ENCODE measurements at regions not wholly inside any gene's neighbourhood (a gene's known extent, or its start where the extent isn't known, plus 50 kb on each side); places are given as distances from the start of the nearest gene placed in this dataset.
A peak's percentile ranks its signal among the peaks of the same experiment; 100 is the strongest.

- ATAC-seq (no peak), DNase-seq (no peak)
- Mint-ChIP-seq H3K4me1 (peaks cover 35% of the 10 kb centered on the region), H3K9me3 (no peaks in the 10 kb centered on the region), H3K27ac (no peak overlapping the region), H3K4me3 (no peak overlapping the region), H3K27me3 (no peaks in the 10 kb centered on the region)
These were observed 58.4 kb downstream of the SLC25A47 start for GRCh38 chr14:100381395-100382105.

GRCh38 chr14:100382106-100382455 lies 58.9 kb downstream of the SLC25A47 start:
- H3K27ac Mint-ChIP-seq = no peak overlapping the region
- no peaks in the 10 kb centered on the region for H3K27me3 Mint-ChIP-seq
- ATAC-seq (no peak), DNase-seq (no peak)
- H3K9me3 Mint-ChIP-seq = no peaks in the 10 kb centered on the region
- no peak overlapping the region for H3K4me3 Mint-ChIP-seq
- peaks cover 29% of the 10 kb centered on the region for H3K4me1 Mint-ChIP-seq

DNA sequence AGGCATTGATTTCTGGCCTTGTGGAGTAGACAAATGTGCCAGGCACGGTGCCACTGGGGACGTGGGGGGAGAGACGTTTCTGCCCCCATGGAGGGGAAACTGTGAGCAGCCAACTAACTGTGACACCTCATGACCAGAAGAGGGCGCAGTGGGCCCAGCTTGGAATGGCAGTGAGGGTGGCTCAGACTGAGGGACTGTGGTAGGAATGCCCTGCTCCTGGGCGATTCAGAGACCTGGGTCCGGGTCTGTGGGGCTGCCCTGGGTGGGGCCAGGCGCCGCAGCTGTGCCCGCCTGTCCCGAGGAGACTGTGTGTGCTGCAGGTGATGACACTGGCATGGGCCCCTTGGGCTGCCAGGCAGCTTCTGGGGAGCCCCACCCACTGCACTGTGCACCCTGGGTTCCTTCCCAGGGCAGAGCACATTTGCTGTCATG lies 60.6 kb downstream of the SLC25A47 start:
- peak; percentile 90 for ATAC-seq
- Mint-ChIP-seq H3K27ac (peak overlapping the region in 1 of 2 donors; percentile 88), H3K27me3 (no peaks in the 10 kb centered on the region), H3K4me3 (no peak overlapping the region), H3K9me3 (no peaks in the 10 kb centered on the region), H3K4me1 (peaks cover 28% of the 10 kb centered on the region)
- peak; percentile 57 to 58 for DNase-seq

GRCh38 chr14:100384277-100384676 lies 61.1 kb downstream of the SLC25A47 start:
- Mint-ChIP-seq H3K4me3 (no peak overlapping the region), H3K27me3 (no peaks in the 10 kb centered on the region), H3K9me3 (no peaks in the 10 kb centered on the region), H3K4me1 (peaks cover 29% of the 10 kb centered on the region), H3K27ac (peak overlapping the region in 1 of 2 donors; percentile 92)
- ATAC-seq = no peak
- no peak for DNase-seq

DNA sequence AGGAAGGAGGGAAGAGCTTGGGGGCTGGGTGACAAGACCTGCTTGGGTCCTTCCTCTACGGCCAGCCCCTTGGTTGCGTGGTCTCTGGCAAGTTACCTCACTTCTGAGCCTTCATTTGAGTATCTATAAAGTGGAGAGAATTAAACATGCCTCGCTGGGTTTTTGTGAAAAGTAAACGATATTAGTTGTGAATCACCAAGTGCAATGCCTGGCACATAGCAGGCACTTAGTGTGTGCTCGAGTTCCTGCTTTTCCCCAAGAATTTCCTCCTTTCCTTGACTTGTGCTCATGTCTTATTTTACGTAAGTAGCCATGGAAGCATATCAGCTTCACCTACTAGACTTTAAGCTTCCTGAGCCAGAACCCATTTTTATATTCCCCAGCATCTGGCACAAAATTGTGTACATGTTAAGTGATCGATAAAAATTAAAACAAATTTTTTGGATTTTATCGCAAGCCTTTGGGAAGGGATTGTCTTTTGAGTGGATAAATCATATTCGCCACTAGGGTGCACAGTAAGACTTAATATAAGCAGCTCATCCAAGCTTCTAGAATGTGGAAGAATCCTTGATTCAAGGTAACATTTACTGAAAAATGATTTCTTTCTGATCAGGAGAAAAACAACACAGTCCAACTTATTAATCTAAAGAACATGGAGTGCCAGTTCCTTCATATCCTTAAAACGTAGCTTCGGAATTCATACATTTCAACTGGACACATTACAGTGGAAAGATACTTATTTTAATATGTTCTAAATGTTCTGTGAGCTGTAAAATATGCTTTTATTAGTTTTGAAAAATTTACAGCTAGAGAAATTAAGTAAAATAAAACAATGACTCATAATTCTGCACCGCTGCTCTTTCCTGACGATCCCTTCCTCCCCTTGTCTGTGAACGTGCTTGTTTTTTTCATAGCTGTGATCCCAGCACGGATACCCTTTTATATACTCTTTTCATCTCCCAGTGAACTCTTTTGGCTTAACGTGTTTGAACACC lies 62.0 kb downstream of the SLC25A47 start:
- H3K4me1 Mint-ChIP-seq = peaks cover 29% of the 10 kb centered on the region
- no peak overlapping the region for H3K4me3 Mint-ChIP-seq
- no peaks in the 10 kb centered on the region for H3K9me3 Mint-ChIP-seq
- peak overlapping the region in 1 of 2 donors; percentile 92 for H3K27ac Mint-ChIP-seq
- ATAC-seq (no peak), DNase-seq (no peak)
- H3K27me3 Mint-ChIP-seq = no peaks in the 10 kb centered on the region

- Mint-ChIP-seq H3K9me3 (no peaks in the 10 kb centered on the region), H3K4me3 (no peak overlapping the region), H3K27ac (no peak overlapping the region), H3K4me1 (peaks cover 29% of the 10 kb centered on the region), H3K27me3 (no peaks in the 10 kb centered on the region)
- no peak for DNase-seq
- ATAC-seq = no peak
These were observed 63.0 kb downstream of the SLC25A47 start for GRCh38 chr14:100386121-100386520.

- no peak for DNase-seq
- no peaks in the 10 kb centered on the region for H3K9me3 Mint-ChIP-seq
- H3K27me3 Mint-ChIP-seq = no peaks in the 10 kb centered on the region
- no peak overlapping the region for H3K27ac Mint-ChIP-seq
- ATAC-seq = no peak
- H3K4me1 Mint-ChIP-seq = peaks cover 29% of the 10 kb centered on the region
- no peak overlapping the region for H3K4me3 Mint-ChIP-seq
These were observed 63.7 kb downstream of the SLC25A47 start for GRCh38 chr14:100386846-100387245.

- Mint-ChIP-seq H3K9me3 (no peaks in the 10 kb centered on the region), H3K27me3 (no peaks in the 10 kb centered on the region), H3K27ac (no peak overlapping the region), H3K4me3 (no peak overlapping the region), H3K4me1 (peaks cover 29% of the 10 kb centered on the region)
- ATAC-seq (no peak), DNase-seq (no peak)
These were observed 64.3 kb downstream of the SLC25A47 start for GRCh38 chr14:100387450-100387849.

- H3K27me3 Mint-ChIP-seq = no peaks in the 10 kb centered on the region
- DNase-seq = no peak
- no peak for ATAC-seq
- H3K27ac Mint-ChIP-seq = no peak overlapping the region
- H3K9me3 Mint-ChIP-seq = no peaks in the 10 kb centered on the region
- peaks cover 31% of the 10 kb centered on the region for H3K4me1 Mint-ChIP-seq
- no peak overlapping the region for H3K4me3 Mint-ChIP-seq
These were observed 65.2 kb downstream of the SLC25A47 start for GRCh38 chr14:100388103-100389054.

DNA sequence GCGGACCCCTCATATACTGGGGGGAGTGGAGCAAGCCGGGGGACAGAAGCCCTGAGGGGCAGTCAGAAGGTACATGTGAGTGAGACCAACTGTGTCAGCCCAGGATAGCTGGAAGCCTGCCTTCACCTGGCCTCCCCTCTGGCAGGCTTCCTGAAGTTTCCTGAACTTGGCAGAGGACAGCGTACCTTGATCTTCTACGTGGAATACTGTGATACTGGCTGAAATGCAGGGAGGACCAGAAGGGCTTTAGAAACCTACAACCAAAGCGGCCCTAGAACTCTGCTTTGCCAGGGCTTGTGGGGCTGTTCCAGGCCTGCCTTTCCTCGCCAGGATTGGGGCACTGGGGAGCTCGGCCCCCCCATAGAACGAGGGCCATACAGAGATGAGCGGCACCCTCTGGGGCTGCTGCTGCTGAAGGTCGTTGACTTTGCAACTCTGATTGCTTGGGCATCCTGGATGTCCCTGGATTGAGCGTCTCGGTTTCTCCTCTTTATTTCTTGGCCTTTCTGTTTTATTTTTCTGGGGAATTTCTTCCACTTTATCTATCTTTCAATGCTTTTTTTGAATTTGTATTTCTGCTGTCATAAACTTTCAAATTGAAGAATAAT lies 66.5 kb downstream of the SLC25A47 start:
- ATAC-seq (no peak), DNase-seq (no peak)
- H3K4me1 Mint-ChIP-seq = peaks cover 21% of the 10 kb centered on the region
- no peak overlapping the region for H3K27ac Mint-ChIP-seq
- no peaks in the 10 kb centered on the region for H3K9me3 Mint-ChIP-seq
- no peaks in the 10 kb centered on the region for H3K27me3 Mint-ChIP-seq
- H3K4me3 Mint-ChIP-seq = no peak overlapping the region

DNA sequence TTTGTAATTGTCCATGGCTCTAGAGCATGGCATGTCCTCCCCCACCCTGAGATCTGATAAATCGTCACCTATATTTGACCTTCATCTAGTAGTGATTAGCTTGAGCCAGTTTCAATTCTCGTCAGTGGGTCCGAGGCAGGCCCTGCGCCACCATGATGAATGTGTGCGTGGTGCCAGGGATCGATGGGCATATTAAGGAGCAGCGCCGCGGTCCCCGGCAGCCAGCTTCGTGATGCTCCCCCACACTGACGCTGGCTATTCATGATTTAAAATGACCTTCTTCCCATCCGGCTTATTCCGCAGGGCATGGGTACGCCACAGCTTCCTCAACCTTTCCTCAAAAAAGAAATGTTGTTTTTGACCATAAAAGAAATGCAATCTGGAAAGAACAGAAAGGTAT lies 68.0 kb downstream of the SLC25A47 start:
- Mint-ChIP-seq H3K4me3 (no peak overlapping the region), H3K27me3 (no peaks in the 10 kb centered on the region), H3K27ac (no peak overlapping the region), H3K9me3 (no peaks in the 10 kb centered on the region), H3K4me1 (peaks cover 17% of the 10 kb centered on the region)
- no peak for DNase-seq
- no peak for ATAC-seq

- no peak overlapping the region for H3K4me3 Mint-ChIP-seq
- no peaks in the 10 kb centered on the region for H3K9me3 Mint-ChIP-seq
- no peak for ATAC-seq
- no peak overlapping the region for H3K27ac Mint-ChIP-seq
- no peak for DNase-seq
- peaks cover 17% of the 10 kb centered on the region for H3K4me1 Mint-ChIP-seq
- no peaks in the 10 kb centered on the region for H3K27me3 Mint-ChIP-seq
These were observed 68.6 kb downstream of the SLC25A47 start for GRCh38 chr14:100391724-100392123.

DNA sequence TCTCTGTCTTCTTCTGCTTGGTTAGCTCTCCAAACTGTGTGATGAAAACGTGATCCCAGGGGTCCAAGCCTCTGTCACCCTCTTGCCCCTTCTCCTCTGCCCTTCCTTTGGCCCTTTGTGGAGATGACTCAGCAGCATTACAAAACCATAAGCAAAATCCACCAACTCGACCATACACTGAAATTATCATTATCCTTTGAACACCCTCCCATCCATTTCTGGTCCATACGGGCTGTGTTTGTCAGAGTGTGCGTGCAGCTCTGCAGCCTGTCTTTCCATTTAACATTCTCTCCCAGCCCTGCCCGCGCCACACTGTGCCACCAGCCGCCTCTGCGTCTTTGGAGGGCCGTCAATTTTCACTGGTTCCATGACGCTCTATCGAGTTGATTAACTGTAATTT lies 69.2 kb downstream of the SLC25A47 start:
- no peaks in the 10 kb centered on the region for H3K9me3 Mint-ChIP-seq
- DNase-seq = no peak
- no peak overlapping the region for H3K27ac Mint-ChIP-seq
- ATAC-seq = no peak
- H3K4me3 Mint-ChIP-seq = no peak overlapping the region
- no peaks in the 10 kb centered on the region for H3K27me3 Mint-ChIP-seq
- H3K4me1 Mint-ChIP-seq = peaks cover 17% of the 10 kb centered on the region

GRCh38 chr14:100393362-100393761 lies 70.2 kb downstream of the SLC25A47 start:
- ATAC-seq = no peak
- Mint-ChIP-seq H3K27ac (no peak overlapping the region), H3K27me3 (no peaks in the 10 kb centered on the region), H3K9me3 (no peaks in the 10 kb centered on the region), H3K4me3 (no peak overlapping the region), H3K4me1 (peaks cover 10% of the 10 kb centered on the region)
- no peak for DNase-seq

All from stimulated activated naive CD8-positive, alpha-beta T cell treated with anti-CD3 and anti-CD28 coated beads, Interleukin-15, amount 100 ng/mL, for 72 hours (primary cell).